AG08396 (cell line): ENCODE measurements at regions not wholly inside any gene's neighbourhood (a gene's known extent, or its start where the extent isn't known, plus 50 kb on each side); places are given as distances from the start of the nearest gene placed in this dataset.
"Not testable (repeated sequence)": the region's sequence is repeated elsewhere in the genome, so short reads cannot be mapped to it uniquely, and the experiment has no call there.

Source experiments
- DNase-seq: peaks from one replicate; pipeline ENCODE4 v3.0.0; 2012; ENCODE audit warnings: low spot score, mixed read lengths

DNA sequence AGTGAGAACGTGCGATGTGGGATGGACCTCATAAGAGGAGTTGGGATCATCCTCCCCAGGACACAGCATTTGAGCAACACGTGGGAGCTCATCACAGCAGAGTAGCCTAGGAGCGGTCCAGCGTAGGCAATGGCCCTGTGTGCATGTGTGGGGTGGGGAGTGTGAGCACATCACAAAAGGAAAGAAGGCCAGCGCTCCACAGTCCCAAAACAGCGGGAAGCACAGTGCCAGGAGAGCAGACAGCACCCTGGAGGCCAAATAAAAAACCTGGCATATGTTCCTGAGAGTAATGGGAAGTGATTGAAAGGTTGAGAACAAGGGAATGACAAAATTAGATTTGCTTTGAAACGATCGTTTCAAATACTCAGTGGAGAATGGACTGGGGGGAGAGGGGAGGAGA lies 226.0 kb downstream of the C7orf25 start:
- DNase-seq = no peak

DNA sequence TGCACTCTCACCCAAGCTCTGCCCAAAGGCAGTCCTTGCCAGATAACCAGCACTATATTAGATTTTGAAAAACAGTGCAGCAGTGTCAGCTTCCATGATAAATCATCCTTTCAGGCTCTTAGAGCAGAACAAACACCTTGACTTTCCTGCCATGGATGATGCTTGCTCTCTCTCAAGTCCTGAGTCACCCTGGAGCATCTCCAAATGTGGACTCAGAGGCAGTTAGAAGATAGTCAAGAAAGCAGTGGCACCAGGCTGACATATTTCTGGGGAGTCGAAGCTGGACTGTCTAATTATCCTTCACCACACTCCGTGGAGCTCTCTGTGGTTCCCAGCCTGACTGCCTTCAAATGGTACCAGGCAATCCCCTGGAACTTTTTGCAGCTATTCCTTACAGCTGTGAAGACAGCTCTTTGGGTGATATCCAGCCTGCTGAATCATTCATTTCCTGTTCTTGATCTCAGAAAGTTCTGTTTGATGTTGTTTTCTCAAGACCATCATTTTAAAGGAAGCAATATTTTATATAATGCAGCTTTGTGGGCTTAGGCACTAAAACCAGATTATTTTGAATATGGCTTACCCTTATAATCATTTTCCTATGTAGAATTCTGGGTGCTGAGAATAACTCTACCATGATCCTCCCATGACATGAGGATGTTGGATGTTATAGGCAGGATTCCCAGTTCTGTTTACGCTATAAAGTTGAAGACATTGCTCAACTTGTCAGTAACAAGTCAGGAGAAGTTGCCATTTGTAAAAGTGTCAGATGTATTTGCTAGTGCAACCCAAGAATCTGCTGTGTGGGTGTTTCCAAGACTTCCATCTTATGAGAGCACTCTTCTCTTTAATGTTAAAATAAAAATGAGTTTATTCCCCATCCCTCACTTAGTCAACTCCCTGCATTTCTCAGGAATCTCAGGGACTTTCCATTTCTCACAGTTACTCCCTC lies 233.8 kb downstream of the C7orf25 start:
- no peak for DNase-seq

DNA sequence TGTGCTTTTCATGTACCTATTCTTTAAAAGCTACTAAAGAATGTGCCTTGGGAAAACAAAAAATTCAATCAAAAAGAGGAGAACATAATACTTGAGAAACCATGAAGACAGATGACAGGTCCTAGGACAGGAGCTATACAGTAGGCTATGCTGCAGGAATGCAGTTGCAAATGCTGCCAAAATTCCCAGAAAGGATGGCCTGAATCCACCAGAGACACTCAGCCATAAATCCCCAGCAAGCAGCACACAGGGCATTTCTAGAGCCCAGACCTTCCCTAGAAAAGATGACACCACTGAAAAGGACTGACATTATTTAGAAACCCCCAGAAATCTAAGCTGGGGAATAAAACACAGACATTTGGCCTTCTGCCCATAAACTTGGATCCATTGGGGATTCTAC lies 237.3 kb downstream of the C7orf25 start:
- DNase-seq = no peak

DNA sequence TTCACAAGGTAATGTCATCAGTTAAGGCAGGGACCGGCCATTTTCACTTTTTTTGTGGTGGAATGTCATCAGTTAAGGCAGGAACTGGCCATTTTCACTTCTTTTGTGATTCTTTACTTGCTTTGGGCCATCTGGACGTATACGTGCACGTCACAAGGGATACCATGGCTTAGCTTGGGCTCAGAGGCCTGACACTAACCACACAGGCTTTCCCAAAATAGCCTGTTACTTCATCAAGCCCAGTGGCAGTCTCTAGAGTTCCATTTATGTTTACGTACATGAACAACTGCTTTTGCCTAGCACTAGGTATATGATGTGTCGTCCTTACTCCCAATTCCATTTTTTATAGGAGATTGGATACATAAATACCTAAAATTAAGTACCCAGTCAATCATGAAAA lies 237.9 kb downstream of the C7orf25 start:
- DNase-seq = no peak

GRCh38 chr7:42672339-42672999 lies 239.4 kb downstream of the C7orf25 start:
- DNase-seq = no peak

- DNase-seq = no peak
Observed at GRCh38 chr7:42671627-42672026, 240.2 kb downstream of the C7orf25 start.

GRCh38 chr7:42666994-42667393 lies 244.9 kb downstream of the C7orf25 start:
- DNase-seq = no peak

- no peak for DNase-seq
Observed at GRCh38 chr7:42662862-42663261, 249.0 kb downstream of the C7orf25 start.

DNA sequence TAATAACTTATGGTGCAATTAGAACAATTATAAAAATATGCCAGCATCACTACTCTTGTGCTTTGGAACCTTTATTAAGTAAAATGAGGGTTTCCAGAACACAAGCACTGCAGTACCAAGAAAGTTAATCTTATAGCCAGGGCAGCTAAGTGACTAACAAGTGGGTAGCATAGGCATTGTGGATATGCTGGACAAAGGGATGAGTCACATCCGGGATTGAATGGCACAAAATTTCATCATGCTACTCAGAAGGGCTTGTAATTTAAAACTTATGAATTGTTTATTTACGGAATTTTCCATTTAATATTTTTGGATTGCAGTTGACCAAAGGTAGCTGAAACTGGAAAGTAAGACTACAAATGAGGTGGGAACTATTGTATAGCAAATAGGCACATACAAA lies 250.6 kb downstream of the C7orf25 start:
- no peak for DNase-seq

- DNase-seq = no peak
Observed at GRCh38 chr7:42650701-42651100, 261.2 kb downstream of the C7orf25 start.

DNA sequence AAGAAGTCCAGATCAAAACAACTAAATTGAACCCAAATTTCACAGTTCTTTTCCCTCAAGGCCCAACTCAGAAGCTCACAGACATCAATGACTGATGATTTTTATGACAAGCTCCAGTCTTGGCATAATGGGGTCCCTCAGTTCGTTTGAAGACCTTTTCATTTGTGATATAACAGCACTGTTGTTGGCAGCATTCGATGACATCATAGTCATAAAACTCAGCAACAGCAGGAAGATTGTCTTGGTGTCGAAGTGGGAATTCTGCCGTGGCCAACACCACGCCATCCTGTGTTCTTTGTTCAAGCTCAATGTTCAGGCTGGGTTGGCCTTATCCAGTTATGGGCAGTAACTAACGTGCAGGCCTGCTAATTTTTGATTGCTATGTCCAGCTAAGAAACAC lies 261.7 kb downstream of the C7orf25 start:
- DNase-seq = no peak

DNA sequence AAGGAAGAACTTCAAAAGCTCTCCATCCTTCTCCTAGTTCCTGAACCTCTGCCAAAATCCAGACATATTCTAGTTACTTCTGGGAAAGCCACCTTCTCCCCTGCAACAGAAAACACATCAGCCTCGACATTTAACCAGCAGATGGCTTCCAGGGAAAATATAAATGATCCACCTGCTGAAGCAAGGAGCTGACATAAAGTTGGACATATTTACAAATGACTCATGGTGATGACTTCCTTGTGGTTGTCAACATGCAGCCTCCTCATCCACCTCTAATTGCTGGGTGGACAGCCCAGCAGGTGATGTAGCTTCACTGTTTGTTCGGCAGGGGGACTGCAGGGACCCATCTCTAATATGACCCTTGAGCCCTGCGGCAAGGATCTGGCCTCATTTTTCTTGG lies 266.0 kb downstream of the C7orf25 start:
- no peak for DNase-seq

GRCh38 chr7:42642699-42643098 lies 269.2 kb downstream of the C7orf25 start:
- no peak for DNase-seq

GRCh38 chr7:42639930-42640329 lies 271.9 kb downstream of the C7orf25 start:
- DNase-seq = no peak

- DNase-seq = not testable (repeated sequence)
Observed at GRCh38 chr7:42636380-42636779, 275.5 kb downstream of the C7orf25 start.

- DNase-seq = no peak
Observed at GRCh38 chr7:42628054-42628453, 283.8 kb downstream of the C7orf25 start.

DNA sequence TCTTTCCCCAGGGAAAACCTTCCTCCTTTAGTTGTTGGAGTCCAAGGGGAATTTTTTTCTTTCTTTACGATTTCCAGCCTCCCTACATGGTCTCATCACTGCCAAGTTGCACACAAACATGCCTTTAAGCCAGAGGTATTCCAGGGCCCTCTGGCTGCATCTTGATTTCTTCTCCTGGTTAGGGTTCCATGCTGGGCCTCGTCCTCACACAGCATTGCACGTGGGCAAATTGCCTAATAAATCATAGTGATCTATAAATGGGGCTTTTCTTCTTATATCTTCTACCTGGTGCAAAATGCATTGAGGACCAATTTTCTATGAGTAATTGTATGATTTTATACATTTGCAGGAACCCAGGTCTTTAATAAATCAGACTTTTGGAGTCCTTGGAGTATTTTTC lies 284.2 kb downstream of the C7orf25 start:
- DNase-seq = no peak

DNA sequence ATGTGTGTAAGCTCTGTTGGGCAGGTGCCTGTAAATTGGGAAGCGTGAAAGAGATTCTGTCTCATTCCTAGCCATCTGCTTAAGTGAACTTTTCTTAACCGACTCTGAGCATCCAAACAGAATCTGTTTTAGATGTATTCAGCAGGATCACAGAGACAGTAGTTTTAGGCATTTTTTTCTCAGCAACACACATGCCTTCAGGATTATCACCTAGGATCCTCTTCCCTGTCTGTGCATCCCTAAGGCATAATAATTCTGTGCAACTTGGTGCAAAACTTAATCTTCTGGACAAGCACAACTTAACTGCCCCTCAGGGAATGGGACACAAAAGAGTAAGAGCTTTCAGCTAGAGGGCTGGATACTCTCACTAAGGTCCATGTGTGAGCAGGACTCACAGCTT lies 284.8 kb downstream of the C7orf25 start:
- no peak for DNase-seq

GRCh38 chr7:42625421-42625820 lies 286.4 kb downstream of the C7orf25 start:
- no peak for DNase-seq

- no peak for DNase-seq
Observed at GRCh38 chr7:42624471-42624870, 287.4 kb downstream of the C7orf25 start.

GRCh38 chr7:42621543-42622219 lies 290.2 kb downstream of the C7orf25 start:
- no peak for DNase-seq

DNA sequence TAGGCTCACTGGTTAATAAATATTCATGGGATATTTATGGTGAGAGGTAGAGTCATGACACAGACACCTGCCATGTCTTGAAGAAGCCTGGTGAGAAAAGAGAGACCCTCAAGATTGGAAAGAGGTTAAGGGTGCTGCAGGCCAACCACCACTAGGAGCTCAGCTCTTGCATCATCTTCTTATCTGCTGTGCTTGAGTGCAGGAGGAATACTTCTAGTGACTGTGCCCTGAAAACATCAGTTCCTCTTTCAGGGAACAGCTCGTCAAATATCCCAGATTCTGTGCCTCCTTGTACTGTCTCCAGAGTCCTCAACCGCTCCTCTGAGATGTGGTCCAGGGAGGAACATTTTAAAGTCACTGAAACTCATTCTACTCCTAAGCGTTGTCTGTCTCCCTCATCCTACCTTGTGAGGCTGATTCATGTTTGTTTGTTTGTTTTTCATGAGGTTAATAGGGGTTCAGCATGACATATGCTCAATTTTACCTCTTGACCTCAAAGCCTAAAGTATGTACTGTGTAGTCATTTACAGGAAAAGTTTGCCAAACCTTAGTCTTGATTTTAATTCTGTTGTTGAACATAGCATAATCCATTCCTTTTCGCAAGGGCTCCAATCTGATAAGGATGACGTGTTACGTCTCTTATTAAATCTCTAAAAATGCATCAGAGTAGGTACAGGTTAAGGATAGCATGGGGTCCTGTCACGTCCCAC lies 293.1 kb downstream of the C7orf25 start:
- no peak for DNase-seq
